ENCODE measurements at regions not wholly inside any gene's neighbourhood (a gene's known extent, or its start where the extent isn't known, plus 50 kb on each side); places are given as distances from the start of the nearest gene placed in this dataset.

GRCh38 chr10:71065659-71066058 is 146.7 kb upstream of the UNC5B start:
- no peak overlapping the region for H3K27ac ChIP-seq (ENCODE audit: control insufficient read depth, insufficient read depth, low read length)
- no peaks in the 10 kb centered on the region for H3K36me3 ChIP-seq (ENCODE audit: control insufficient read depth in 2 of 2, extremely low read depth in 1 of 2, insufficient read depth in 2 of 2, low read length in 2 of 2)
- H3K9ac ChIP-seq (ENCODE audit: control insufficient read depth, extremely low read depth, insufficient read depth, low read length), result no peak overlapping the region
- peaks cover 8% of the 10 kb centered on the region for H3K4me1 ChIP-seq (ENCODE audit: control insufficient read depth, extremely low read depth, insufficient read depth, low read length)
- DNase-seq (ENCODE audit: low read depth, low spot score) (no peak), FAIRE-seq (peak; percentile 57)
- no peaks in the 10 kb centered on the region for H4K20me1 ChIP-seq (ENCODE audit: control insufficient read depth, extremely low read depth, insufficient read depth, low read length)
- H3K79me2 ChIP-seq (ENCODE audit: control insufficient read depth, insufficient read depth, low read length), result no peaks in the 10 kb centered on the region
- H3K4me3 ChIP-seq (ENCODE audit: control insufficient read depth in 2 of 3, extremely low read depth in 1 of 3, insufficient read depth in 2 of 3, low read depth in 1 of 3, low read length in 3 of 3), result no peak overlapping the region
- no peaks in the 10 kb centered on the region for H3K9me1 ChIP-seq (ENCODE audit: control insufficient read depth, extremely low read depth, insufficient read depth, low read length)
- dilution Hi-C loops (cut with MboI; ENCODE audit: extremely low pct_ligation_motif_present, low sequenced_read_pairs), result no loop called here
- H3K9me3 ChIP-seq (ENCODE audit: control insufficient read depth, low read depth, low read length), result no peaks in the 10 kb centered on the region
- TF ChIP-seq CTCF (optimal IDR thresholded peaks at IDR 0.05 in 1 of 3, IDR thresholded peaks at IDR 0.05 in 1 of 3, conservative IDR thresholded peaks at IDR 0.05 in 1 of 3; ENCODE audit: extremely low read depth in 1 of 3, insufficient read depth in 2 of 3, low read length in 3 of 3) (no peak), EZH2 (IDR thresholded peaks at IDR 0.05; ENCODE audit: low read length) (no peak)
- peaks cover 12% of the 10 kb centered on the region for H3K27me3 ChIP-seq (ENCODE audit: control insufficient read depth, extremely low read depth, insufficient read depth, low read length)
- H2AFZ ChIP-seq (ENCODE audit: control insufficient read depth, low read length), result no peak overlapping the region
- H3K4me2 ChIP-seq (ENCODE audit: control insufficient read depth, extremely low read depth, insufficient read depth, low read depth, low read length), result no peak overlapping the region

- Histone ChIP-seq H3K4me1 (ENCODE audit: control insufficient read depth, extremely low read depth, insufficient read depth, low read length) (peaks cover 8% of the 10 kb centered on the region), H3K27me3 (ENCODE audit: control insufficient read depth, extremely low read depth, insufficient read depth, low read length) (peaks cover 9% of the 10 kb centered on the region), H3K4me2 (ENCODE audit: control insufficient read depth, extremely low read depth, insufficient read depth, low read depth, low read length) (no peak overlapping the region), H3K9ac (ENCODE audit: control insufficient read depth, extremely low read depth, insufficient read depth, low read length) (no peak overlapping the region), H3K4me3 (ENCODE audit: control insufficient read depth in 2 of 3, extremely low read depth in 1 of 3, insufficient read depth in 2 of 3, low read depth in 1 of 3, low read length in 3 of 3) (no peak overlapping the region), H4K20me1 (ENCODE audit: control insufficient read depth, extremely low read depth, insufficient read depth, low read length) (no peaks in the 10 kb centered on the region), H3K9me3 (ENCODE audit: control insufficient read depth, low read depth, low read length) (no peaks in the 10 kb centered on the region), H3K9me1 (ENCODE audit: control insufficient read depth, extremely low read depth, insufficient read depth, low read length) (no peaks in the 10 kb centered on the region), H3K79me2 (ENCODE audit: control insufficient read depth, insufficient read depth, low read length) (no peaks in the 10 kb centered on the region), H3K36me3 (ENCODE audit: control insufficient read depth in 2 of 2, extremely low read depth in 1 of 2, insufficient read depth in 2 of 2, low read length in 2 of 2) (no peaks in the 10 kb centered on the region), H3K27ac (ENCODE audit: control insufficient read depth, insufficient read depth, low read length) (no peak overlapping the region), H2AFZ (ENCODE audit: control insufficient read depth, low read length) (no peak overlapping the region)
- DNase-seq (ENCODE audit: low read depth, low spot score) (no peak), FAIRE-seq (no peak)
- no peak for TF ChIP-seq EZH2 (IDR thresholded peaks at IDR 0.05; ENCODE audit: low read length)
- TF ChIP-seq CTCF (optimal IDR thresholded peaks at IDR 0.05 in 1 of 3, IDR thresholded peaks at IDR 0.05 in 1 of 3, conservative IDR thresholded peaks at IDR 0.05 in 1 of 3; ENCODE audit: extremely low read depth in 1 of 3, insufficient read depth in 2 of 3, low read length in 3 of 3), result no peak
- dilution Hi-C loops (cut with MboI; ENCODE audit: extremely low pct_ligation_motif_present, low sequenced_read_pairs), result no loop called here
Measured at GRCh38 chr10:71066600-71066999, 145.8 kb upstream of the UNC5B start.

All from keratinocyte (primary cell).